GM12873 (cell line): ENCODE measurements at regions not wholly inside any gene's neighbourhood (a gene's known extent, or its start where the extent isn't known, plus 50 kb on each side); places are given as distances from the start of the nearest gene placed in this dataset.

Experiments used
- TF ChIP-seq, protein P1 (sequence below): IDR thresholded peaks from 2 replicates; pipeline ENCODE4 v1.5.1; 2012; ENCODE audit warnings: low read depth, mild to moderate bottlenecking, moderate library complexity, low read length, control low read depth; ENCODE audit not compliant: insufficient read depth; ENCODE audit errors: missing control alignments

DNA sequence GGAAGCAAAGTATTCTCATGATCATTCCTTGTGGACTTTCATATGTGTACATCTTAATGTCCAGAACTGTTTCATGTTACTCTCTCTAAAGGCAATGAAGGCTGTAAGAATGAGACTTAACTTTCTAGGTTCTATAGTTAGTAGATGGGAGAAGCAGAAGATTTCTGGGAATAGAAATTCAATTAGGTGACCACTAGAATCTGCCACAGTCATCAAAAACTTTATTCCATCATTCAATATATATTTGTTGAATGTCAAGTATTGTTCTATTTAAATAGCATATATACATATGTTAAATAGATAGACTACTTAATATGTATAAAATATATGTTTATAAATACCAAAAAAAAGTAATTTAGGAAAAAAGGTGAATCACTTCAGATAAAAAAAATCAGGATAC is 972.9 kb downstream of the SLC6A15 start:
- TF ChIP-seq, protein P1, sequence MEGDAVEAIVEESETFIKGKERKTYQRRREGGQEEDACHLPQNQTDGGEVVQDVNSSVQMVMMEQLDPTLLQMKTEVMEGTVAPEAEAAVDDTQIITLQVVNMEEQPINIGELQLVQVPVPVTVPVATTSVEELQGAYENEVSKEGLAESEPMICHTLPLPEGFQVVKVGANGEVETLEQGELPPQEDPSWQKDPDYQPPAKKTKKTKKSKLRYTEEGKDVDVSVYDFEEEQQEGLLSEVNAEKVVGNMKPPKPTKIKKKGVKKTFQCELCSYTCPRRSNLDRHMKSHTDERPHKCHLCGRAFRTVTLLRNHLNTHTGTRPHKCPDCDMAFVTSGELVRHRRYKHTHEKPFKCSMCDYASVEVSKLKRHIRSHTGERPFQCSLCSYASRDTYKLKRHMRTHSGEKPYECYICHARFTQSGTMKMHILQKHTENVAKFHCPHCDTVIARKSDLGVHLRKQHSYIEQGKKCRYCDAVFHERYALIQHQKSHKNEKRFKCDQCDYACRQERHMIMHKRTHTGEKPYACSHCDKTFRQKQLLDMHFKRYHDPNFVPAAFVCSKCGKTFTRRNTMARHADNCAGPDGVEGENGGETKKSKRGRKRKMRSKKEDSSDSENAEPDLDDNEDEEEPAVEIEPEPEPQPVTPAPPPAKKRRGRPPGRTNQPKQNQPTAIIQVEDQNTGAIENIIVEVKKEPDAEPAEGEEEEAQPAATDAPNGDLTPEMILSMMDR: no peak

DNA sequence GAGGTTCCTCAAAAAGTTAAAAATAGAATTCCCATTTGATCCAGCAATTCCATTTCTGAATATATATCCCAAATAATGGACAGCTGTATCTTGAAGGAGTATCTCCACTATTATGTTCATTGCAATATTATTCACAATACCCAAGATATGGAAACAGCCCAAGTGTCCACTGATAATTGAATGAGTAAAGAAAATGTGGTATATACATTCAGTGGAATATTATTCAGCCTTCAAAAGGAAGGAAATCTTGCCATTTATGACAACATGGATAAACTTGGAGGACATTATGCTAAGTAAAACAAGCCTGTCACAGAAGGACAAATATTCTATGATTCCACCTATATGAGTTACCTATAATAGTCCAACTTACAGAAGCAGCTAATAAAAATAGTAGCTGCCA is 979.0 kb downstream of the SLC6A15 start:
- TF ChIP-seq, protein P1: no peak

DNA sequence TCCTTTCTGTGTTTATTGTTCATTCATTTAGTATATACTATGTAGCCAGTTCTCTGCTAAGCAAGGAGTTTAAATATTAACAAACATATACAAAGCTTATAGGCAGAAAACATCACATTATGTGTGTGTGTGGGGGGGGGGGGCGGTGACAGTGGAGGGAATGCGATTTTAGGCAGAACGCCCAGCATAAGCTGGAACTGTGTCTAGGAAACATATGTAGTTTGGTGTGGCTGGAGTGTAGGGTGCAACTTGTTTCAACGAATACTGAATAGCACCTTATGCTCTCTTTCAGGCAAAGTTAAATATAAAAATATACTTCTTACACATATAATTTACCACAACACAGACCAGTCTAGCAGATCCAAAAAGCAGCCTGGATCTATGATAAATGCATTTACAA is 980.6 kb downstream of the SLC6A15 start:
- TF ChIP-seq, protein P1: no peak

DNA sequence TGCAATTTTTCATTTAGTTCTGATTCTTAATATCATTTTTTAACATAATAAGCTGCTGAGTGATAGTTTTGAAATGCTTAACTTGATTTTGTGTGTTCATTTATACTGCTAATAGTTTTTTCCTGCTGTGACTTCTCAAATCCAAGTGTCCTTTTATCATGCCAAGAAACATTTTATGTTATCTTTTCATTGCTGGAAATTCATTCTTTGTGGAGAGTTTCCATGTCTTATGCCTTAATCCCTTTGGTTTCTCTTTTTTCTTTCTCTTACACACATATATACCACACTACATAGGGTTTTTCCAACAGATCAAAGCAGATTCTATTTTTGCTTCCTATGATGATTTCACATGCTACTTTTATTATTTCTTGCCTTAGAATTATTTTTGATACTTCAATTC is 981.1 kb downstream of the SLC6A15 start:
- TF ChIP-seq, protein P1: no peak

DNA sequence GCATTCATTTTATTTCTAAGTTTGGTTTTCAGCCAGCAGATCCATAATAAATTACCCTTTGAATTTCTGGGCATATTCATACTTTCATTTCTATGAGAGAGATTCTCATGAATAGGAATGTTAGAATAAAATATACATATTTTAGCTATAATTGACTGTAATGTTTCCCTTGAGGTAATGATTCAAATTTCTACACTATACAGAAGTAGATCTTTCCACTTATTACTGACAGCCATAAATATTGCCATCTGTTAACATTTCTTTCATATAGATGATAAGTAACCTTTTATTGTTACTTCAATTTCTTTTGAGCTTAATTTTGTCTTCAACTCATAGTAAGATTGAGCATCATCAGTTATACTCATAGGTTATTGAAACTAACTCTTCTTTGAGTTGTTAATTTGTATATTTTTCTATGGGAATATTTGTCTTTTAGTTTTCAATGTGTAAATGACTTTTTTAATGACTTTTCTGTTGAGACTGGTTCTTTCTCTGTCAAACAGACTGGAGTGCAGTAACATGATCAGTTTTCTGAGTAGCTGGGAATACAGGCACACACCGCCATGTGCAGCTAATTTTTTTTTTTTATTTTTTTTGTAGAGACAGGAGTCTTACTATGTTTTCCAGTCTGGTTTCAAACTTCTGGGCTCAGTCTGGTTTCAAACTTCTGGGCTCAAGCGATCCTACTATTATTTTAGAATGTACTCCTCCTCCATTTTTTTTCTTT is 991.6 kb downstream of the SLC6A15 start:
- TF ChIP-seq, protein P1: no peak

DNA sequence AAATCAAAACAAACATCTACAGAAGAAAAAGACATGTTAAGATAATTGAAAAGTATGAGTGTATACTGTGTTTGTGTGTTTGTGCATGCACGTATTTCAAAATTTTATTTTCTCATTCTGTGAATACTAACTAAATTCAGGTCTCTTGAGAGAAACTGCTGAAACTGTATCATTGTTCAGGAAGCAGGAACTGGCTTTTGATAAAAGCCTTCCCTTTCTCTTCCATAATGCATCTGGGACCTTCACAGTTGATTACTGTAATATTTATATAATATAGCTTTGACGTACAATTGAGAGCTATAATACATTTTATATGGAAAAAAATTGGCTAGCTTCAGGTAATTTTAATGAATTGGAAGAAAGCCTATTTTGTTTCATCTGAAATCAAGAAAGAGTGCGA is 993.5 kb downstream of the SLC6A15 start:
- TF ChIP-seq, protein P1: no peak

DNA sequence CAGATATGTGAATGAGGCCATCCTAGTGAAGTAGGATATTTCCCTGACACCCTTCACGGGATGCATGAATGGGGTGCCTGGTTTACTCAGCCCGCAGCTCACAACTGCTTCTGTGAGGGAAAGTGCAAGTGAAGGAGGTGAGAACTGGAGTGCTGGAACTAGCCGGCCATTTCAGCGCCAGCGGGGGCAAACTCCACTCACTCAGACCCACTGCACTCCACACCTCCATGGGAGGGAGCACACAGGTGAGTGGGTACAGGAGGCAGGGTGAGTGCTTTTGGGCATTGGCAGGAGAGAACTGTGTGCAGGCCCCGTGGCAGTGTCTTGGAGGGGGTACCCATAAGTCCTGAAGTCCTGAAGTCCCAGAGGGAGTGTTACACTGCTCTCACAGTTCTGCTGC is 1008.4 kb downstream of the SLC6A15 start:
- TF ChIP-seq, protein P1: no peak
